ENCODE measurements at regions not wholly inside any gene's neighbourhood (a gene's known extent, or its start where the extent isn't known, plus 50 kb on each side); places are given as distances from the start of the nearest gene placed in this dataset.

GRCh38 chr14:28373721-28374120 is 392.9 kb upstream of the FOXG1 start:
- TF ChIP-seq NFIC (IDR thresholded peaks at IDR 0.05) (no peak), CEBPB (IDR thresholded peaks at IDR 0.05) (no peak), CREB1 (IDR thresholded peaks at IDR 0.05; ENCODE audit: low read depth) (no peak), MAX (IDR thresholded peaks at IDR 0.05) (no peak), RAD21 (IDR thresholded peaks at IDR 0.05; ENCODE audit: low read depth) (no peak), EP300 (IDR thresholded peaks at IDR 0.05; ENCODE audit: borderline replicate concordance) (no peak), TAF1 (IDR thresholded peaks at IDR 0.05; ENCODE audit: low read depth) (no peak), TCF12 (IDR thresholded peaks at IDR 0.05; ENCODE audit: low read depth) (no peak), FOXM1 (IDR thresholded peaks at IDR 0.05; ENCODE audit: borderline replicate concordance, low read depth) (no peak), REST (IDR thresholded peaks at IDR 0.05; ENCODE audit: low read depth) (no peak), TEAD4 (IDR thresholded peaks at IDR 0.05) (no peak), EGR1 (IDR thresholded peaks at IDR 0.05) (no peak), ZBTB7A (IDR thresholded peaks at IDR 0.05; ENCODE audit: low read depth) (no peak), YY1 (IDR thresholded peaks at IDR 0.05; ENCODE audit: low read depth) (no peak)
- TF ChIP-seq, protein P1, sequence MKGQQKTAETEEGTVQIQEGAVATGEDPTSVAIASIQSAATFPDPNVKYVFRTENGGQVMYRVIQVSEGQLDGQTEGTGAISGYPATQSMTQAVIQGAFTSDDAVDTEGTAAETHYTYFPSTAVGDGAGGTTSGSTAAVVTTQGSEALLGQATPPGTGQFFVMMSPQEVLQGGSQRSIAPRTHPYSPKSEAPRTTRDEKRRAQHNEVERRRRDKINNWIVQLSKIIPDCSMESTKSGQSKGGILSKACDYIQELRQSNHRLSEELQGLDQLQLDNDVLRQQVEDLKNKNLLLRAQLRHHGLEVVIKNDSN (IDR thresholded peaks at IDR 0.05) = no peak

DNA sequence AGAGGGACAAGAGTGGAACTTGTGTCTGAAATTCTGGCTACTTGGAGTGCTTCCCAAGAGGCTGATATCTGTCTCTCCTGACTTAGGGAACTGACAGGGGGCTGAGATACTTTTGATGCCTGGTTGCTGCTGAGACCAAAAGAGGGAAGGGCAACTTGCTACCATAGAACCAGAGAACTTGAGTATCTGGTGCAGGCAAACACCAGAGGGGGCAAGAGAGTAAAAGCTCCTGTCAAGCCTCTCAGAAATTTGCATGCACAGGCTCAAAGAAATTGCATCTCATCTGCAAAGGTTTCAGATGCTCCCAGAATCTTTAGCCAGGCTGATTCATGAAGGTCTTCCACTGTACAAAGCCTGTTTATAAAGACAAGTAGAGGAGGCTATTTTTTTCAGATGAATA is 391.3 kb upstream of the FOXG1 start:
- TF ChIP-seq TEAD4 (IDR thresholded peaks at IDR 0.05) (no peak), EGR1 (IDR thresholded peaks at IDR 0.05) (no peak), REST (IDR thresholded peaks at IDR 0.05; ENCODE audit: low read depth) (no peak), RAD21 (IDR thresholded peaks at IDR 0.05; ENCODE audit: low read depth) (peak; percentile 59)

- no peak for TF ChIP-seq FOXM1 (IDR thresholded peaks at IDR 0.05; ENCODE audit: borderline replicate concordance, low read depth)
- no peak for TF ChIP-seq RAD21 (IDR thresholded peaks at IDR 0.05; ENCODE audit: low read depth)
- no peak for TF ChIP-seq YY1 (IDR thresholded peaks at IDR 0.05; ENCODE audit: low read depth)
- no peak for TF ChIP-seq TAF1 (IDR thresholded peaks at IDR 0.05; ENCODE audit: low read depth)
- no peak for TF ChIP-seq REST (IDR thresholded peaks at IDR 0.05; ENCODE audit: low read depth)
- no peak for TF ChIP-seq CREB1 (IDR thresholded peaks at IDR 0.05; ENCODE audit: low read depth)
Observed at GRCh38 chr14:28381656-28382055, 384.9 kb upstream of the FOXG1 start.

DNA sequence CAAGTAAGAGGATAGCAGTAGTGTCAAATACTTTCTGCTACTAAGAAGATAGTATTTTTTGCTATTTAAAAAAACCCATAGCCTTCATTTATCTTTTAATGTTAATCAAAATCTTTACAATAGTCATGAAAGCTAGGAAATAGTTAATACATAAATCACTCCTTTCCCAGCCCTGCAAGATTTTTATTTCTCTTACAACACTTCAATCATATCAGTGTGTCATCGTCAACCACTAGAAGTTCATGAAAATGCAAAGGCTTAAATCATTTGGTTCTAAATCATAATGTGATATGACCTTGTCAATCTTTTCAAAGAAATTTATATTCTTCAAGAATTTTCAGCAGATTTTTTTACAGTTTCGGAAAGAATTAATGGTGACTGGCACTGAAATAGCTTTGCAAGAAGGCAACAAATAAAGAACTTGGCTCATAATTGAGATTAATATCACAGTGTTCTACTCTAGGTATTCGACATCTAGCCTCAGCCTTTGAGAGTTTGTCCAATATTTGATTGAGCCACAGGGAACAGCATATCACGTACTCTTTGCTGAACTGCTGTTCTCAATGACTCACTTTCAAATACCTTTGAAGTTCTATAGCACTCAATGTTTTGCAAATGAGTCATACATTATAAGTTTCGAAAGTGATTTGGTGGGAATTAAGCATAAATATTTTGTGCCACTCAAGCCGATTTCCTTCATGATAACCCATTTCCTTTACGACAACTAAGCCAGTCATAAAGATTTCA is 384.0 kb upstream of the FOXG1 start:
- TF ChIP-seq TEAD4 (IDR thresholded peaks at IDR 0.05) = peak; percentile 46; the same call in 1 of the 2 replicates
- TF ChIP-seq TCF12 (IDR thresholded peaks at IDR 0.05; ENCODE audit: low read depth) = 0 out of 2 replicates have a peak, but pooled peaks have one; percentile 17
- TF ChIP-seq FOXM1 (IDR thresholded peaks at IDR 0.05; ENCODE audit: borderline replicate concordance, low read depth) = peak; percentile 34; the same call in 1 of the 2 replicates
- peak; percentile 52; the same call in 1 of the 2 replicates for TF ChIP-seq EP300 (IDR thresholded peaks at IDR 0.05; ENCODE audit: borderline replicate concordance)
- no peak for TF ChIP-seq CREB1 (IDR thresholded peaks at IDR 0.05; ENCODE audit: low read depth)

- TF ChIP-seq EGR1 (IDR thresholded peaks at IDR 0.05) (no peak), FOXM1 (IDR thresholded peaks at IDR 0.05; ENCODE audit: borderline replicate concordance, low read depth) (no peak)
Observed at GRCh38 chr14:28398506-28398905, 368.1 kb upstream of the FOXG1 start.

DNA sequence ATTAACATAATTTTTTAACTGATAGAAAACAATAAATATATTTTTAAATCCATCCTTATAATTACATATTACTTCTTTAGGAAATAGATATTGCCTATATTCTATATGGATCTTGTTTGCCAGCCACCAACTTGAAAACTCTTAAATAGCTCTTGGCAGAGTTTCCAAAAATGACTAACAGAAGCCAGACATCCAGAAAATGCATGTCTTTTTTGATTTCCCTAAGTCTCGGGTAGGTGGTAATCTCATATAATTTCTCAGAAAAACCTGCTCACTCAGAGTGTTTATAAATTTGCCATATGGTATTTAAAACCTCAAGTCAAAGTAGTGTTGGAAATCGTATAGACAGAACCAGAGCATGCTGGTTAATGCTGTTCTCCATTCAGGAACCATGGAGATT is 360.4 kb upstream of the FOXG1 start:
- TF ChIP-seq CEBPB (IDR thresholded peaks at IDR 0.05) = no peak
- TF ChIP-seq NFIC (IDR thresholded peaks at IDR 0.05) = no peak
